NAMALWA (cell line): ENCODE measurements at regions not wholly inside any gene's neighbourhood (a gene's known extent, or its start where the extent isn't known, plus 50 kb on each side); places are given as distances from the start of the nearest gene placed in this dataset.

ENCODE experiments used
- DNase-seq: peaks from one replicate; pipeline ENCODE4 v3.0.0-alpha.2; 2015; ENCODE audit warnings: low spot score

GRCh38 chr3:64995857-64996551 lies 308.2 kb upstream of the ADAMTS9 start:
- DNase-seq = no peak

GRCh38 chr3:64993781-64994180 lies 306.0 kb upstream of the ADAMTS9 start:
- no peak for DNase-seq

GRCh38 chr3:64992530-64993285 lies 304.9 kb upstream of the ADAMTS9 start:
- no peak for DNase-seq

- no peak for DNase-seq
Measured at GRCh38 chr3:64988188-64988587, 300.4 kb upstream of the ADAMTS9 start.

GRCh38 chr3:64987726-64988125 lies 299.9 kb upstream of the ADAMTS9 start:
- DNase-seq = no peak

- DNase-seq = no peak
Measured at GRCh38 chr3:64985072-64985471, 297.3 kb upstream of the ADAMTS9 start.

- DNase-seq = no peak
Measured at GRCh38 chr3:64983583-64984359, 296.0 kb upstream of the ADAMTS9 start.

GRCh38 chr3:64977308-64978100 lies 289.7 kb upstream of the ADAMTS9 start:
- DNase-seq = no peak

- no peak for DNase-seq
Measured at GRCh38 chr3:64976456-64976855, 288.7 kb upstream of the ADAMTS9 start.

GRCh38 chr3:64975147-64975546 lies 287.3 kb upstream of the ADAMTS9 start:
- DNase-seq = no peak

- DNase-seq = no peak
Measured at GRCh38 chr3:64974401-64974800, 286.6 kb upstream of the ADAMTS9 start.

- no peak for DNase-seq
Measured at GRCh38 chr3:64972793-64973192, 285.0 kb upstream of the ADAMTS9 start.

GRCh38 chr3:64971602-64972001 lies 283.8 kb upstream of the ADAMTS9 start:
- no peak for DNase-seq

GRCh38 chr3:64970634-64971033 lies 282.8 kb upstream of the ADAMTS9 start:
- no peak for DNase-seq

GRCh38 chr3:64961301-64961700 lies 273.5 kb upstream of the ADAMTS9 start:
- no peak for DNase-seq

GRCh38 chr3:64958199-64958843 lies 270.5 kb upstream of the ADAMTS9 start:
- DNase-seq = no peak

- no peak for DNase-seq
Measured at GRCh38 chr3:64957408-64958198, 269.8 kb upstream of the ADAMTS9 start.

- no peak for DNase-seq
Measured at GRCh38 chr3:64956711-64957325, 269.0 kb upstream of the ADAMTS9 start.

- no peak for DNase-seq
Measured at GRCh38 chr3:64954995-64955636, 267.3 kb upstream of the ADAMTS9 start.
